Heart left ventricle (tissue), 13 donors: ENCODE measurements at regions not wholly inside any gene's neighbourhood (a gene's known extent, or its start where the extent isn't known, plus 50 kb on each side); places are given as distances from the start of the nearest gene placed in this dataset.

Experiments used
- CTCF ChIP-seq, 12 donors: fragments of 200-600 bp; sonication (generic) in 4 of 12; IDR thresholded peaks; one replicate each; pipeline versions ENCODE4 v1.5.0 to v1.8.0; 2018 to 2022; ENCODE audit warnings: antibody characterized with exemption in 12 of 12, mild to moderate bottlenecking in 5 of 12
- POLR2A ChIP-seq, 2 donors: fragments of 450-650 bp; IDR thresholded peaks; one replicate each; pipeline ENCODE4 v1.6.1; 2017; ENCODE audit warnings: antibody characterized with exemption in 2 of 2, mild to moderate bottlenecking in 2 of 2, moderate library complexity in 2 of 2
- donor health status: ischemic (EF 13 %, LVEDD 7.1; RV severe dilation, severe dysfunction).
- donor health status: DM: no; HTN: yes; CAD: no.
- donor health status: DM: no; HTN: no; CAD: no.
- donor health status: ischemic (EF 25% LVEDD 6.9; RV normal size, moderate dysfunction).
- donor health status: ischemic (EF 25% LVEDD 5.7; RV mildly dilated, moderate dysfunction).
- donor health status: ischemic (EF 35%, LVEDD 5.7; RV mildly dilated, moderate dysfunction).
- donor health status: nonischemic (EF 11% LVEDD 7.7; RV severe dilation, severe dysfunction).
- donor health status: DM: yes; HTN: yes; CAD: no.
- donor health status: PGD.
- donor health status: ischemic (EF 29% LVEDD 5.4; RV normal size, mild dysfunction).
- donor health status: nonischemic (EF 23%, LVEDD 6.1; RV moderate dilation, normal function).

- TF ChIP-seq CTCF (IDR thresholded peaks at IDR 0.05) (no peak), POLR2A (IDR thresholded peaks at IDR 0.05) (no peak)
Measured at GRCh38 chr21:7952648-7953047, 2568.7 kb upstream of the TPTE start.
